IPS DF 6.9 (cell line): ENCODE measurements at regions not wholly inside any gene's neighbourhood (a gene's known extent, or its start where the extent isn't known, plus 50 kb on each side); places are given as distances from the start of the nearest gene placed in this dataset.

Source experiments
- DNase-seq: peaks from one replicate; pipeline ENCODE4 v3.0.0-alpha.2; 2013; ENCODE audit warnings: low read depth, low spot score
- H3K27ac ChIP-seq: one replicate; pipeline ENCODE4 v1.5.1; 2013; ENCODE audit warnings: low read length, control low read depth
- H3K27me3 ChIP-seq: 2 replicates; pipeline ENCODE4 v1.6.1; 2013; ENCODE audit warnings: mild to moderate bottlenecking, low read length; ENCODE audit not compliant: control insufficient read depth, insufficient read depth
- H3K36me3 ChIP-seq: 2 replicates; pipeline ENCODE4 v1.6.1; 2013; ENCODE audit warnings: low read length; ENCODE audit not compliant: control insufficient read depth, insufficient read depth
- H3K4me1 ChIP-seq: 2 replicates; pipeline ENCODE4 v1.6.1; 2013; ENCODE audit warnings: low read length; ENCODE audit not compliant: control insufficient read depth, insufficient read depth
- H3K4me3 ChIP-seq: 2 replicates; pipeline ENCODE4 v1.5.1; 2013; ENCODE audit warnings: mild to moderate bottlenecking, low read length
- H3K9me3 ChIP-seq: 2 replicates; pipeline ENCODE4 v1.6.1; 2013; ENCODE audit warnings: low read length, inconsistent platforms; ENCODE audit not compliant: control insufficient read depth, insufficient read depth
- WGBS: extraction: QIAGEN DNeasy Blood & Tissue Kit; methylation state at CpG from one replicate; pipeline ENCODE4 v1.1.7; 2013; ENCODE audit warnings: mixed read lengths, missing lambda C conversion rate; ENCODE audit not compliant: insufficient read length, insufficient coverage; 5-methylcytosine and 5-hydroxymethylcytosine counted together

DNA sequence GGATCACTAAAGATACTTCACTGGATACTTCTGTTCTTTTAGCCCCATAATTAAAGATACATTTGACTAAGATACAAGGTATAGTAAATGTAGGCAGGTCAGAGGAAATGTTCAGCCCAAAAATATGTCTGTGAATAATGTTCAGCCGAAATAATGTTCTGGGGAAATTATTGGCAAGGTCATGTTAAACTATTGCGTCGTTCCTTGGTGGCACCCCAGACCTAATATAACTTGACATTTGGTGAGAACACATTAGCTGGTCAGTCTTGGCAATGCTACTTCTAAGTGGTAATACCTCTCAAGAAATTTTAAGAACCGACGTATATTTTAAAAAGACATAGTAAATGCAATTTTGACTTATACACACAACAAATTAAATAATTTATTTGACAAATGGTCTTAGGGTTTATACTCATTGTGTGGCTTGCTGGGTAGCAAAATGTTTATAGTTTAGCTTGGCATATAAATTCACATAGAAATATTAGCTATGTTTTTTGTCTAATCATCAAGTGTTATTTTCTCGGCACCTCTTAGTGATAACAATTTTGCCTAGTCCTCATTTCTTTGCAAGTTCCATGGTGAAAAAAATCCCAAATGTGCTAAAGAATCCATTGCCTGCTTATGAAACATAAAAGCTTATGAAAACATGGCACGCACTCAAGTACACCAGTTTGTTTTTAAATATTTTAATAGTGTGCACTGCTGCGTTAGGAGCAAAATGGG is 270.3 kb upstream of the NEBL start:
- no peak for DNase-seq
- Histone ChIP-seq H3K27ac (no peak overlapping the region), H3K4me3 (no peak overlapping the region), H3K9me3 (no peaks in the 10 kb centered on the region; the same call in 1 of the 2 replicates), H3K36me3 (no peaks in the 10 kb centered on the region), H3K4me1 (peaks cover 2% of the 10 kb centered on the region; the same call in 1 of the 2 replicates), H3K27me3 (no peaks in the 10 kb centered on the region; the same call in 1 of the 2 replicates)
- WGBS = no CpG with 5 or more reads among the region's 8 CpGs

DNA sequence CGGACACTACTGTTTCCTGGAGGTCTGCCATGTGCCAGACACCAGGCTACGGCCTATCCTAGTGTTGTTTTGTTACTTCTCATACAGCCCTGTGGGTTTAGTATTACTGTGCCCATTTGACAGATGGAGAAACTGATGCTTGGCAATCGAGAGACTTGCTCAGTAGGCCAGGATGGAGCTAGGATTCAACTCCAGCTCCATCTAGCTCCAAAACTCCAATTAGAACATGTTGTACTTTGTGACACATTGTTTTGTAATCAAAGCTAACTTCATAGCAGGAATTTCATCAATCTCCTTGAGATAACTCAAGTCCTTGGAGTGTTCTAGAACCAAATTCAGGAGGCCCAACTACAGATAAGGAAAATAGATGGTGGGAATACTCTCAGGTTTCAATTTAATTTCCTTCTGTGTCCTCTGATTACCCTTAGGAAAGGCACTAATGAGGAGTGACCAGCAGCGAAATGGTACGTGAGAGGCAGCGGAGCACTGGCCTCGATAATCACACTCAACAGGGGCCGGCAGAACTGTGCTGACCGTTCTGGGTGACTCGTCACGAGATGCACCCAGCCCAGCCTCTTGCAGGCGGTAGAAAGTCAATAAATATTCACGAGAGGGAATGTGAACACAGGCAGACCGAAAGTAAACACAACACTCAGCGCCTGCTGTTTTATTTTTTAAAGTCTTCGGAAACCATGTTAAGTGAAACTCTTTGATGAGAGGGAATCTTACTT is 269.6 kb upstream of the NEBL start:
- H3K9me3 ChIP-seq = no peaks in the 10 kb centered on the region; the same call in 1 of the 2 replicates
- no peak overlapping the region for H3K4me3 ChIP-seq
- WGBS = no CpG with 5 or more reads among the region's 16 CpGs
- H3K27me3 ChIP-seq = no peaks in the 10 kb centered on the region
- no peak for DNase-seq
- no peak overlapping the region for H3K27ac ChIP-seq
- H3K4me1 ChIP-seq = no peaks in the 10 kb centered on the region
- H3K36me3 ChIP-seq = no peaks in the 10 kb centered on the region

DNA sequence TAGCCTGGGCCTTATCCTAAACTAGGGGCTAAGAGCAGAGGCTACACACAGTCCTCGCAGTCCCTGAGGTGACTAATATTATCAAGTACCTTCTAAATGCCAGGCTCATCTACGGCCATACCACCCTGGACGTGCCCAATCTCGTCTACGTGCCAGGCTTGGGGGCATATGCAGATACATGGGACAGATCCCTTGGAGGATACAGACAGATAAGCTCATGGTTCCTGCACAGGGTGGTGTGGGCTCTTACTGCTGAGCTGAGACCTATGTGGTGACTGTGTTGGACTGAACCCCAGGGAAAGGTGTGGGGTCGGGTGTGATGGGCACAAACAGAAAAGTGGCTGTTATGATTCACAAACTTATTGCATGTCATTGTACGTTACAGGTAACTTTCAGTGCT is 268.4 kb upstream of the NEBL start:
- WGBS = no CpG with 5 or more reads among the region's 7 CpGs
- H3K4me1 ChIP-seq = no peaks in the 10 kb centered on the region

DNA sequence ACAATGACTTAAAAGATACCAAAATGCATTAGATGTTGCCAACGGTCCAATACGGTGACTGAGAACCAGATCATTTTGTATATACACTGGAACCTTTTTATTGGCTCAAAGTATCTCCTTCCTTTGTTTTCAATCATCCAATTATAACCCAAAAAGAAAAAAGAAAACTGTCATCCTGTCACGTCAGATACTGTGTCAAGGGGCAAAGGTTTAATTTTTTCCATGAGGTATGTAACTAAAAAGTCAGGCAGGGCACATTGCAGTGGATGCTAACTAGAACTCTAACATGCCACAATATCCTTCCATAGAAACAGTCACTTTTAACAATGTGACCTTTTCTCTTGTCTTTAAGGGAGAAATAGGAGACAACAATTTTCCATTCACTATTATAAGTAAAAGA is 267.6 kb upstream of the NEBL start:
- no peaks in the 10 kb centered on the region for H3K27me3 ChIP-seq
- WGBS = no CpG with 5 or more reads among the region's 3 CpGs
- DNase-seq = no peak
- no peak overlapping the region for H3K4me3 ChIP-seq
- no peak overlapping the region for H3K27ac ChIP-seq
- no peaks in the 10 kb centered on the region for H3K36me3 ChIP-seq
- H3K4me1 ChIP-seq = no peaks in the 10 kb centered on the region
- H3K9me3 ChIP-seq = no peaks in the 10 kb centered on the region; the same call in 1 of the 2 replicates

More for the DNA sequence above, 268.4 kb upstream of the NEBL start:
- H3K9me3 ChIP-seq = no peaks in the 10 kb centered on the region; the same call in 1 of the 2 replicates
- H3K36me3 ChIP-seq = no peaks in the 10 kb centered on the region
- H3K27me3 ChIP-seq = no peaks in the 10 kb centered on the region
- H3K27ac ChIP-seq = no peak overlapping the region
- no peak overlapping the region for H3K4me3 ChIP-seq
- no peak for DNase-seq

DNA sequence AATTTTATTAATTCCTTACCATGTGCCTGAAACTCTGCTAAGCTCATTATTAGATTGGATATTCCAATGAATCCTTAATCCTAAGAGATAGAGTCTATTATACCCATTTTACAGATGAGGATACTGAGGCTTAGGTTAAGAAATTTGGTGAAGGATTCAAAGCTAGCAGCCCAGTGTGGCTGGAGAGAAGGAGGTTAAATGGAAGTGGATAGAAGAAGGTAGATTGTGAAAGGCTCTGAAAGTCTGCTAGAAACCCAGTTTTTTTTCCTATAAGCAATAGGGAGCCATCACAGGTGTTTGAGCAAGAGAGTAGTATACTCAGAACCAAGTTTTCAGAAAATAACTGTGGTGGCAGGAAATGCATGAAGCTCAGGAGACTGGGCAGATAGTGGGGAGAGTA is 265.8 kb upstream of the NEBL start:
- no peak for DNase-seq
- H3K4me3 ChIP-seq = no peak overlapping the region
- H3K27ac ChIP-seq = no peak overlapping the region
- no peaks in the 10 kb centered on the region; the same call in 1 of the 2 replicates for H3K9me3 ChIP-seq
- H3K27me3 ChIP-seq = no peaks in the 10 kb centered on the region
- H3K4me1 ChIP-seq = no peaks in the 10 kb centered on the region; the same call in 1 of the 2 replicates
- H3K36me3 ChIP-seq = no peaks in the 10 kb centered on the region

DNA sequence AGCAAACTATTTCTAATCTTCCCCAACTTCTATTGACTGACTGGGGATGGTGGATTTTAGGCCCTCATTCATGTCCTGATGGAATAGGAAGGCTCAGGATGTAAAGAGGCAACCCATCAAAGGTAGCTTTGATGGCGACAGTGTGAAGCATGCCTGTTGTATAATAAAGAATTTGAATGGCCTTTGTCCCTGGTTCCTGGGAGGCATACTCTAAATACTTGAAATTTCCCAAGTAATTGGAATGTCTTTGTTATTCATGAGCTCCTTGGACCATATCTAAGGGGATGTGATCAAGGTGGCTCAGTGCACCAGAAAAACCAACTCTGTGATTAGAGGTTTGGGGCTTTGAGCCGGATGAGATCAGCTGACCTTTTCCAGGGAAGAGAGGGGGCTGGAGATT is 264.5 kb upstream of the NEBL start:
- H3K4me1 ChIP-seq = no peaks in the 10 kb centered on the region; the same call in 1 of the 2 replicates
- no peak overlapping the region for H3K27ac ChIP-seq
- no peaks in the 10 kb centered on the region; the same call in 1 of the 2 replicates for H3K9me3 ChIP-seq

DNA sequence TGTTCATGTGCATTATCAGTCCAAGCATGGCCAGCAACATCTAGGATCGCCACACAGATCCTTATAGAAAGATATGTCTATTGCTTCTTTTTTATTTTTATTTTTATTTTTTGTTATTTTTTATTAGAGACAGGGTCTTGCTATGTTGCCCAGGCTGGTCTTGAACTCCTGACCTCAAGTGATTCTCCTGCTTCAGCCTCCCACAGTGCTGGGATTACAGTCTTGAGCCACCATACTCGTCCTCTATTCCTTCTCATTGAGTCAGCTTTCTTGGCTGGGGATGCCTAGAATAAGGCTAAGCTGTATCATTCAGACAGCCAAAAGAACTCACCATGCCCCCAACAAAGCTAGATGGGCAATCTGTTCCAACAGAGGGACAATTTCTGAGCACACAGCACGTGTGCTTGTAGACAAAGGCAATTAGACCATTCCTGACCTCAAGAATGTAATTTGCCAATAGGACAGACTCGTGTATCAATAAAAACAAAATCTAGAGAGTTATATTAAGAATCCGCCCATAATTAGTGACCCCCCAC is 264.0 kb upstream of the NEBL start:
- H3K36me3 ChIP-seq = no peaks in the 10 kb centered on the region
- WGBS = no CpG with 5 or more reads among the region's 5 CpGs
- H3K4me3 ChIP-seq = no peak overlapping the region
- H3K27me3 ChIP-seq = no peaks in the 10 kb centered on the region
- no peaks in the 10 kb centered on the region; the same call in 1 of the 2 replicates for H3K4me1 ChIP-seq
- H3K27ac ChIP-seq = no peak overlapping the region
- H3K9me3 ChIP-seq = no peaks in the 10 kb centered on the region; the same call in 1 of the 2 replicates
- no peak for DNase-seq

More for the DNA sequence above, 264.5 kb upstream of the NEBL start:
- Histone ChIP-seq H3K36me3 (no peaks in the 10 kb centered on the region), H3K4me3 (no peak overlapping the region), H3K27me3 (no peaks in the 10 kb centered on the region)
- no CpG with 5 or more reads among the region's 2 CpGs for WGBS
- DNase-seq = no peak

DNA sequence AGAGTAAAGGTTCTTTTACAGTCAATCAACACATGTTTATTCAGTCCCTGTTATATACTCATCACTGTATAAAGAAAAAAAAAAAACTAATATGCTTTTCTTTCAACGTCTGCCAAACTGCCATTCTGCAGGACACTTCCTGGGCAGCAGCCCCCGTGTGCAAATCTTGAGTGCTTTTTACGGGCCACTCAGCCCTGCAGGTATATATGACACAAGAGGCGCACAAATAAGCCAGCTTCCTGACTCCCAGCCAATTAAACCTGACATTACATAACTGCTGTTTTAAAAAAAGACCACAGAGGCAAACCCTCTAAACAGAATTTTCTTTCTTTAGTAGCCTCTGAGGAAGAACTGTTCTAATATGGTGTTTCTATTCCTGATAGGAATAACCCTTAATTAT is 263.0 kb upstream of the NEBL start:
- Histone ChIP-seq H3K9me3 (no peaks in the 10 kb centered on the region; the same call in 1 of the 2 replicates), H3K27ac (no peak overlapping the region), H3K4me3 (no peak overlapping the region), H3K36me3 (no peaks in the 10 kb centered on the region), H3K27me3 (no peaks in the 10 kb centered on the region), H3K4me1 (no peaks in the 10 kb centered on the region; the same call in 1 of the 2 replicates)
- DNase-seq = no peak
- no CpG with 5 or more reads among the region's 4 CpGs for WGBS

DNA sequence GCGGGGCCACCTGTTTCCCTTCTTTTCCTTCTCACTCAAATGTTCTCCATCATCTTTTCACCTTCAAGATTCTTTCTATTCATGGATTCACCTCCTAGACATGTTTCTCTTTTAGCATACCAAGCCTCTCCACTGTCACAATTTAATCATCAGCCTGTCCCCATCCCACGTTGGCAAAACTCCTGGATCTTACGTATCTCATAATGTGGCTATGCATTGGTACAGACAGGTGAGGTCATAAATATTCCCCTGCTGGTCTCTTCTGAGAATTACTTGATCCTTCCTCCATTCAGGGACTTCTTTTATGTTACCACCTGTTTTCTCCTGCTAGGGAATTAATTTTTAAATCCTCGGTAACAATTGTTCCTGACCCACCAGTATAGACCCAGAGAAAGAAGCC is 262.6 kb upstream of the NEBL start:
- Histone ChIP-seq H3K36me3 (no peaks in the 10 kb centered on the region), H3K9me3 (no peaks in the 10 kb centered on the region; the same call in 1 of the 2 replicates), H3K4me3 (no peak overlapping the region), H3K27me3 (no peaks in the 10 kb centered on the region), H3K4me1 (no peaks in the 10 kb centered on the region; the same call in 1 of the 2 replicates), H3K27ac (no peak overlapping the region)
- WGBS = no CpG with 5 or more reads among the region's 4 CpGs
- no peak for DNase-seq

DNA sequence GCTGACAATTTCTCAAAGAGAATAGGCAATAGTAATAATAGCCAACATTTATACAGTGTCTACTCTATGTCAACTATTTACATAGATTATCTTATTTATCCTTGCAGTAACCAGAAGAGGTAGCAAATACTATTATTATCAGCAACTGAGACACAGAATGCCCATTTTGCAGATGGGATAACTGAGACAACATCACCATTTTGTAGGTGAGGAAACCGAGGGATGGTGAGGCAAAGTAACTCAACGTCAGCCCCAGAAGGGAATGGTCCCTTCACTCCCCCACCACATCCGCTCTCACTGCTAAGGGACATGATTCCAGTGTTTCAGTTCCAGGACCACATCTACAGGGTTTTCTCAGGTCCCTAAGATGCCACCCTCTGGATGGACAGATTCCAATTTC is 261.2 kb upstream of the NEBL start:
- no peak for DNase-seq
- no CpG with 5 or more reads among the region's 3 CpGs for WGBS
- Histone ChIP-seq H3K4me1 (no peaks in the 10 kb centered on the region; the same call in 1 of the 2 replicates), H3K4me3 (no peak overlapping the region), H3K27me3 (no peaks in the 10 kb centered on the region), H3K27ac (no peak overlapping the region), H3K9me3 (no peaks in the 10 kb centered on the region; the same call in 1 of the 2 replicates), H3K36me3 (no peaks in the 10 kb centered on the region)
